CD14-positive monocyte (primary cell): ENCODE measurements at regions not wholly inside any gene's neighbourhood (a gene's known extent, or its start where the extent isn't known, plus 50 kb on each side); places are given as distances from the start of the nearest gene placed in this dataset.

Source experiments
- DNase-seq, 3 donors: peaks; one replicate each; pipeline ENCODE4 v3.0.0-alpha.2; 2011 to 2022
- H2AFZ ChIP-seq: 2 replicates; pipeline ENCODE4 v1.6.0; 2012; ENCODE audit warnings: mild to moderate bottlenecking, low read depth, low read length, inconsistent platforms; ENCODE audit not compliant: insufficient read depth, poor library complexity, severe bottlenecking
- H3K27ac ChIP-seq, 2 donors: 1 replicate in 1 of 2; 2 replicates in 1 of 2; pipeline ENCODE4 v1.5.1; 2012 to 2013; ENCODE audit warnings: low read length in 2 of 2, control low read depth in 1 of 2, inconsistent platforms in 1 of 2, low read depth in 1 of 2, mild to moderate bottlenecking in 1 of 2
- H3K27me3 ChIP-seq, 2 donors: one replicate each; pipeline versions ENCODE4 v1.6.0 to v1.6.1; 2011 to 2013; ENCODE audit warnings: low read length in 2 of 2; ENCODE audit not compliant: control insufficient read depth in 2 of 2, insufficient read depth in 2 of 2
- H3K36me3 ChIP-seq, 2 donors: replicated peaks in 1 of 2; 1 replicate in 1 of 2; 2 replicates in 1 of 2; pipeline versions ENCODE4 v1.5.1 to v1.6.1; 2012 to 2013; ENCODE audit warnings: low read length in 2 of 2, control low read depth in 1 of 2, inconsistent platforms in 1 of 2, mild to moderate bottlenecking in 1 of 2; ENCODE audit not compliant: insufficient read depth in 2 of 2, control insufficient read depth in 1 of 2
- H3K4me1 ChIP-seq, 2 donors: 1 replicate in 1 of 2; 2 replicates in 1 of 2; pipeline versions ENCODE4 v1.5.1 to v1.6.1; 2012 to 2013; ENCODE audit warnings: low read length in 2 of 2, control low read depth in 1 of 2, inconsistent platforms in 1 of 2, mild to moderate bottlenecking in 1 of 2, moderate library complexity in 1 of 2; ENCODE audit not compliant: insufficient read depth in 2 of 2, control insufficient read depth in 1 of 2
- H3K4me2 ChIP-seq: replicated peaks from 2 replicates; pipeline ENCODE3; 2012; ENCODE audit warnings: low read length, moderate library complexity, mild to moderate bottlenecking; ENCODE audit not compliant: poor library complexity, severe bottlenecking; ENCODE audit errors: extremely low read depth
- H3K4me3 ChIP-seq, 3 experiments: fragments of 200-600 bp in 1 of 3; sonication (generic) in 1 of 3; replicated peaks in 1 of 3; 1 replicate in 2 of 3; 2 replicates in 1 of 3; pipeline ENCODE4 v1.5.1; 2011 to 2013; ENCODE audit warnings: low read length in 3 of 3, mild to moderate bottlenecking in 3 of 3, control low read depth in 2 of 3, low read depth in 2 of 3, inconsistent platforms in 1 of 3, moderate library complexity in 1 of 3
- H3K79me2 ChIP-seq: 2 replicates; pipeline ENCODE4 v1.6.0; 2012; ENCODE audit warnings: mild to moderate bottlenecking, control low read depth, inconsistent platforms, low read length, moderate library complexity; ENCODE audit not compliant: insufficient read depth
- H3K9ac ChIP-seq: 2 replicates; pipeline ENCODE4 v1.6.0; 2017; ENCODE audit warnings: low read length, mild to moderate bottlenecking; ENCODE audit not compliant: insufficient read depth, poor library complexity, severe bottlenecking
- H3K9me3 ChIP-seq, 2 donors: replicated peaks in 1 of 2; 1 replicate in 1 of 2; 2 replicates in 1 of 2; pipeline versions ENCODE4 v1.5.1 to v1.6.1; 2012 to 2013; ENCODE audit warnings: low read length in 2 of 2, control low read depth in 1 of 2; ENCODE audit not compliant: control insufficient read depth in 1 of 2, insufficient read depth in 1 of 2
- H4K20me1 ChIP-seq: 2 replicates; pipeline ENCODE4 v1.6.0; 2012; ENCODE audit warnings: mild to moderate bottlenecking, low read length, control low read depth, moderate library complexity; ENCODE audit not compliant: insufficient read depth
- H3K27ac Mint-ChIP-seq, 7 donors: one replicate each; pipeline ENCODE4 v1.8.0; 2020; ENCODE audit warnings: mild to moderate bottlenecking in 7 of 7, mixed read lengths in 7 of 7, moderate library complexity in 6 of 7, inconsistent platforms in 2 of 7
- H3K27me3 Mint-ChIP-seq, 3 donors: one replicate each; pipeline ENCODE4 v1.8.0; 2021 to 2022; ENCODE audit warnings: low read depth in 3 of 3, mild to moderate bottlenecking in 3 of 3, mixed read lengths in 3 of 3, moderate library complexity in 3 of 3, inconsistent platforms in 1 of 3
- H3K36me3 Mint-ChIP-seq, 2 donors: one replicate each; pipeline ENCODE4 v1.8.0; 2020; ENCODE audit warnings: mixed read lengths in 2 of 2, inconsistent platforms in 1 of 2, mild to moderate bottlenecking in 1 of 2
- H3K4me1 Mint-ChIP-seq: one replicate; pipeline ENCODE4 v1.8.0; 2020; ENCODE audit warnings: mild to moderate bottlenecking, mixed read lengths
- H3K4me3 Mint-ChIP-seq, 2 donors: one replicate each; pipeline ENCODE4 v1.8.0; 2020; ENCODE audit warnings: mild to moderate bottlenecking in 2 of 2, mixed read lengths in 2 of 2, moderate library complexity in 1 of 2
- H3K9me3 Mint-ChIP-seq, 7 donors: one replicate each; pipeline ENCODE4 v1.8.0; 2020 to 2022; ENCODE audit warnings: mixed read lengths in 7 of 7, mild to moderate bottlenecking in 6 of 7, moderate library complexity in 6 of 7, inconsistent platforms in 2 of 7
- CTCF ChIP-seq: fragments of 200-600 bp; IDR thresholded peaks from one replicate; pipeline ENCODE4 v1.8.0; 2022; ENCODE audit warnings: antibody characterized with exemption, mild to moderate bottlenecking
- WGBS: methylation state at CpG from one replicate; pipeline ENCODE4 v1.1.5; 2013; ENCODE audit warnings: missing lambda C conversion rate; ENCODE audit not compliant: insufficient coverage; 5-methylcytosine and 5-hydroxymethylcytosine counted together
- intact Hi-C, 2 donors: fragments of 100-400 bp; cut with micrococcal nuclease; formaldehyde crosslinking; loops; one replicate each; pipeline versions ENCODE4 v1.15.0 to v1.15.1; 2023

- H3K4me1 ChIP-seq, result no peaks in the 10 kb centered on the region
- Mint-ChIP-seq H3K4me1 (no peaks in the 10 kb centered on the region), H3K4me3 (no peak overlapping the region), H3K36me3 (no peaks in the 10 kb centered on the region), H3K9me3 (peaks cover 3 to 22% (median 7%) of the 10 kb centered on the region in 7 donors), H3K27me3 (peaks cover 0 to 1% (median 0%) of the 10 kb centered on the region in 3 donors), H3K27ac (no peak overlapping the region)
- H3K9ac ChIP-seq, result no peak overlapping the region
- no peaks in the 10 kb centered on the region for H3K27me3 ChIP-seq
- no peaks in the 10 kb centered on the region for H4K20me1 ChIP-seq
- H3K36me3 ChIP-seq, result no peaks in the 10 kb centered on the region
- DNase-seq, result no peak
- H3K27ac ChIP-seq, result no peak overlapping the region
- no peak overlapping the region for H3K4me3 ChIP-seq
- no peak overlapping the region for H3K4me2 ChIP-seq
- TF ChIP-seq CTCF, result no peak
- intact Hi-C loops, result no loop called here
- 100% methylated on average over 1 of the region's 1 CpG for WGBS
- H3K9me3 ChIP-seq, result peaks cover 16 to 17% of the 10 kb centered on the region in 2 donors
- H3K79me2 ChIP-seq, result no peaks in the 10 kb centered on the region
- H2AFZ ChIP-seq, result no peak overlapping the region
Observed at GRCh38 chr6:145374570-145374969, 360.8 kb downstream of the EPM2A start.

GRCh38 chr6:145375502-145375901 lies 359.8 kb downstream of the EPM2A start:
- Histone ChIP-seq H3K27ac (no peak overlapping the region), H3K9me3 (peaks cover 16 to 17% of the 10 kb centered on the region in 2 donors), H2AFZ (no peak overlapping the region), H3K9ac (no peak overlapping the region), H3K4me2 (no peak overlapping the region), H3K4me3 (no peak overlapping the region), H3K36me3 (no peaks in the 10 kb centered on the region), H3K4me1 (no peaks in the 10 kb centered on the region), H4K20me1 (no peaks in the 10 kb centered on the region), H3K27me3 (no peaks in the 10 kb centered on the region), H3K79me2 (no peaks in the 10 kb centered on the region)
- 81% methylated on average over 3 of the region's 4 CpGs for WGBS
- no peak overlapping the region for H3K4me3 Mint-ChIP-seq
- H3K36me3 Mint-ChIP-seq, result no peaks in the 10 kb centered on the region
- H3K9me3 Mint-ChIP-seq, result peaks cover 3 to 18% (median 9%) of the 10 kb centered on the region in 7 donors
- no peak overlapping the region for H3K27ac Mint-ChIP-seq
- H3K27me3 Mint-ChIP-seq, result peaks cover 0 to 1% (median 0%) of the 10 kb centered on the region in 3 donors
- no peak for DNase-seq
- intact Hi-C loops, result no loop called here
- H3K4me1 Mint-ChIP-seq, result no peaks in the 10 kb centered on the region
- TF ChIP-seq CTCF, result no peak
